ENCODE measurements at regions not wholly inside any gene's neighbourhood (a gene's known extent, or its start where the extent isn't known, plus 50 kb on each side); places are given as distances from the start of the nearest gene placed in this dataset.

DNA sequence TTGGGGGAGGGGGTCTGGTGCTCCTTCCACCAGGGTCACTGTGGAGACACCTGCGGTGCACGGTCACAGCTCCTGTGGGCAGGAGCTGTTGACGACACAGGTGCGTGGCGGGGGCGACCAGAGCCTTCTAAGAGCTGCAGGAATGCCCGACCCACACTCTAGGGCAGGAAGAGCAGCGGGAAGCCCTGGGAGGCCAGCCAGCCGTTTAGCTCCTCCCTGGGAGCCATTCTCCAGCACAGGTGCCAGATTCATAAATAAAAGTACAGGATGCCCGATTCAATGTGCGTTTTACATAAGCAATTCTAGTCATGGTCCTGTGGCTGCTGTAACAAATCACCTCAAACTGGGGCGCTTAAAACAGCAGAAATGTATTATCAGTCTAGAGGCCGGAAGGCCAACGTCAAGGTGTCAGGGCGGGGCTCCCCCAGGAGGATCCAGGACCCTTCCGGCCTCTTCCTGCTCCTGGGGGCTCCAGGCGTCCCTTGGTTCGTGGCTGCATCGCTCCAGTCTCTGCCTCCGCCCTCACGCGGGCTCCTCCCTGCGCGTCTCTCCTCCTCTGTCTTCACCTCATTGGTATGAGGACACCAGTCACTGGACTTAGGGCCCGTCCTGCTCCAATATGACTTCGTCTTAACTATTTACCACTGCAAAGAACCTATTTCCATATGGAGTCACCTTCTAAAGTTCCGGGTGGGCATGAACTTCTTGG is 155.4 kb downstream of the FOXL1 start:
- TF ChIP-seq, protein P1, sequence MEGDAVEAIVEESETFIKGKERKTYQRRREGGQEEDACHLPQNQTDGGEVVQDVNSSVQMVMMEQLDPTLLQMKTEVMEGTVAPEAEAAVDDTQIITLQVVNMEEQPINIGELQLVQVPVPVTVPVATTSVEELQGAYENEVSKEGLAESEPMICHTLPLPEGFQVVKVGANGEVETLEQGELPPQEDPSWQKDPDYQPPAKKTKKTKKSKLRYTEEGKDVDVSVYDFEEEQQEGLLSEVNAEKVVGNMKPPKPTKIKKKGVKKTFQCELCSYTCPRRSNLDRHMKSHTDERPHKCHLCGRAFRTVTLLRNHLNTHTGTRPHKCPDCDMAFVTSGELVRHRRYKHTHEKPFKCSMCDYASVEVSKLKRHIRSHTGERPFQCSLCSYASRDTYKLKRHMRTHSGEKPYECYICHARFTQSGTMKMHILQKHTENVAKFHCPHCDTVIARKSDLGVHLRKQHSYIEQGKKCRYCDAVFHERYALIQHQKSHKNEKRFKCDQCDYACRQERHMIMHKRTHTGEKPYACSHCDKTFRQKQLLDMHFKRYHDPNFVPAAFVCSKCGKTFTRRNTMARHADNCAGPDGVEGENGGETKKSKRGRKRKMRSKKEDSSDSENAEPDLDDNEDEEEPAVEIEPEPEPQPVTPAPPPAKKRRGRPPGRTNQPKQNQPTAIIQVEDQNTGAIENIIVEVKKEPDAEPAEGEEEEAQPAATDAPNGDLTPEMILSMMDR (IDR thresholded peaks at IDR 0.05): no peak
- no peak for TF ChIP-seq POLR2A (IDR thresholded peaks at IDR 0.05)
